ENCODE measurements at regions not wholly inside any gene's neighbourhood (a gene's known extent, or its start where the extent isn't known, plus 50 kb on each side); places are given as distances from the start of the nearest gene placed in this dataset.

DNA sequence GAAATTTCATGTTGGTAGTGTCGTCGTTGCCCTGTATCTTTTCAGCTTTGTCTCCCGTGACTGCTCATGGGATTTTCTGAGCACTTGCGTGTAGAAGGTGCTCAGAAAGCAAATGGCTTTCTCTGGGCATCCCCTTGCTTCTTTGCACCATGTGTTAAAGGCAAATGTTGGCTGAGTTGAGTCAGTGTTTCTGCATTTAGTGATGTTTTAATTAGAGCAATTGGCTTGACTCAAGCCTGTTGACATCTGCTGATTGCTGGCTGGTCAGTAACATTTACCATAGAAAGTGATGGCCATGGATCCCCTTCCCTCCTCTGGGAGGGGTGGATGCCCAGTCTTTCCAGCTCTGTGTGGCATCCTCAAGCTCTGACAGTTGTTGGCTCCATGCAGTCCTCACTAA, 187.2 kb upstream of the MPHOSPH6 start:
- no peak for DNase-seq (ENCODE audit: insufficient read length, low spot score)
- FAIRE-seq: no peak
- TF ChIP-seq, protein P1, sequence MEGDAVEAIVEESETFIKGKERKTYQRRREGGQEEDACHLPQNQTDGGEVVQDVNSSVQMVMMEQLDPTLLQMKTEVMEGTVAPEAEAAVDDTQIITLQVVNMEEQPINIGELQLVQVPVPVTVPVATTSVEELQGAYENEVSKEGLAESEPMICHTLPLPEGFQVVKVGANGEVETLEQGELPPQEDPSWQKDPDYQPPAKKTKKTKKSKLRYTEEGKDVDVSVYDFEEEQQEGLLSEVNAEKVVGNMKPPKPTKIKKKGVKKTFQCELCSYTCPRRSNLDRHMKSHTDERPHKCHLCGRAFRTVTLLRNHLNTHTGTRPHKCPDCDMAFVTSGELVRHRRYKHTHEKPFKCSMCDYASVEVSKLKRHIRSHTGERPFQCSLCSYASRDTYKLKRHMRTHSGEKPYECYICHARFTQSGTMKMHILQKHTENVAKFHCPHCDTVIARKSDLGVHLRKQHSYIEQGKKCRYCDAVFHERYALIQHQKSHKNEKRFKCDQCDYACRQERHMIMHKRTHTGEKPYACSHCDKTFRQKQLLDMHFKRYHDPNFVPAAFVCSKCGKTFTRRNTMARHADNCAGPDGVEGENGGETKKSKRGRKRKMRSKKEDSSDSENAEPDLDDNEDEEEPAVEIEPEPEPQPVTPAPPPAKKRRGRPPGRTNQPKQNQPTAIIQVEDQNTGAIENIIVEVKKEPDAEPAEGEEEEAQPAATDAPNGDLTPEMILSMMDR (IDR thresholded peaks at IDR 0.05; ENCODE audit: insufficient read depth, missing control alignments): no peak

DNA sequence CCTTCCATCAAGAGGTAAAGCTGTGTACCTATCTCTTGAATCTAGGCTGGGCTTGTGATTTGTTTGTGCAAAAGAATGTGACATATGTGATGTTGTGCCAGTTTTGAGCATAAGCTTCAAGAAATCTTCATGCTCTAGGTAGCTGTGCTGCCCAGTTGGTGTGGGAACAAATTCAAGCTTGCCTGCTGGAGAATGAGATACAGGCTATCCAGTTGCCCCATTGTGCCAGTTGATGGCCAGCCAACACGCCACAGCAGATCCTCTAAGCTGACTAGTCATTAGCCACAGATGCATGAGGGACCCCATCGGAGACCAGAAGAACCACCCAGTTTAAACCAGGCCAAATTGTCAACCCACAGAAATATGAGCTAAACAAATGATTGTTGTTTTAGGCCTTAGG, 180.5 kb upstream of the MPHOSPH6 start:
- no peak for DNase-seq (ENCODE audit: insufficient read length, low spot score)
- TF ChIP-seq, protein P1 (IDR thresholded peaks at IDR 0.05; ENCODE audit: insufficient read depth, missing control alignments): no peak
- FAIRE-seq: no peak

DNA sequence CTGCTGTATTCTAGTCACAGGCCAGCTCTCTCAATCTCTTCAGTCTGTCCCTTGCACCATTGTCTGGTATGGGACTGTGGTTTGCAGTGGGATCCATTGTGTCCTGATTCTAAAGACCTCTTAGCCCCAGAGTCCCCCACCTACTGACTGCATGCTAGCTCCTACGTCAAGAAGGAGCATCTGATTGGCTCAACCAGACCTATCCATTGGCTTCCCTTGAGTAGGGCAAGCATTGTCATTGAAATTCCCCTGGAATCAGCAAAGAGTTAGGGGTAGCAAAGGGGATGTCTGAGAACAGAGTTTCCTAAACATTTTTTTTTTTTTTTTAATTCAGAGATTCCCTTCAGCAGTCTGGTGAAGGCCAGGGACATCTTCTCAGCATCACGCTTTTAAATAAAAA, 175.3 kb upstream of the MPHOSPH6 start:
- DNase-seq (ENCODE audit: insufficient read length, low spot score) (no peak), FAIRE-seq (no peak)
- TF ChIP-seq, protein P1 (IDR thresholded peaks at IDR 0.05; ENCODE audit: insufficient read depth, missing control alignments): no peak

DNA sequence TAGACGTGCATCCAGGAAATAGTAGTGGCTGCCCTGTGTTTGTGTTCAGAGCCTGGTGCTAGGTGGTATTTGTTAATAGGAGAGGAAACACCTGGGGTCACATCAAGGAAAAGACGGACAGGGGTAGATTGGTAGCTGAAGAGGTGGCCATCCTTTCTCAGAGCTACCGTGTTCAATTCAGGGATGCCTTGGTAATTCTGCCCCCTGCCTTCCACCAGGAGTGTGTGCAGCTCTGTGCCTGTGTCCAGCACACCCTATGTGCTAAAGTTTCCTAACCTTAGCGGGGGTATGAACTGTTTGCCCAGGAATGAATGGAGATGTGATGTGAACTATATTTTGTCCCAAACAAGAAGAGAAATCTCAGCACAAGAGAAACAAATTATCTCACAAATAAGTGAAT, 174.1 kb upstream of the MPHOSPH6 start:
- FAIRE-seq (no peak), DNase-seq (ENCODE audit: insufficient read length, low spot score) (no peak)
- TF ChIP-seq, protein P1 (IDR thresholded peaks at IDR 0.05; ENCODE audit: insufficient read depth, missing control alignments): peak; percentile 19

DNA sequence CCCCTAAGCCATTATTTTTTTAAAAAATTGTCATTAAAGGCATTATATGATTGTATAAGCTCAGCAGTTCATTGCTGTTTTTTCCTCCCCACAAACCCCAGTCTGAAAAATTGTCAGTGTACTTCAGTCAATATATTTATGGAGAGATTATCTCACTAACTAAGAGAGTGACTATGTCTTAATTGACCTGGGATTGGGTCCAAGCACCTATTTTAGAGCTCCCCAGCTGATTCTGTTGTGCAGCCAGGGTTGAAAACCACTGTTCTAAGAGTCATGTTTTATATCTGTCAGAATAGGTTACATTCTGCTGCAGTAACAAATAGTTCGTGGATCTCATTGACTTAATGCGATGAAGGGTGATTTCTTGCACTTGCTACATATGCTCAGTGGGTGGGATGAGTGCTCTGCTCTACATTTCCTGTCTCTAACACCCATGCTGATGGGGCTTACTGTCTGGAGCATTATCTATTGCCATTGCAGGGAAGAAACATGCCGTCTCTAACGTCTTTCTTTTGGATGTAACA, 171.2 kb upstream of the MPHOSPH6 start:
- TF ChIP-seq, protein P1 (IDR thresholded peaks at IDR 0.05; ENCODE audit: insufficient read depth, missing control alignments): no peak
- FAIRE-seq (no peak), DNase-seq (ENCODE audit: insufficient read length, low spot score) (no peak)

DNA sequence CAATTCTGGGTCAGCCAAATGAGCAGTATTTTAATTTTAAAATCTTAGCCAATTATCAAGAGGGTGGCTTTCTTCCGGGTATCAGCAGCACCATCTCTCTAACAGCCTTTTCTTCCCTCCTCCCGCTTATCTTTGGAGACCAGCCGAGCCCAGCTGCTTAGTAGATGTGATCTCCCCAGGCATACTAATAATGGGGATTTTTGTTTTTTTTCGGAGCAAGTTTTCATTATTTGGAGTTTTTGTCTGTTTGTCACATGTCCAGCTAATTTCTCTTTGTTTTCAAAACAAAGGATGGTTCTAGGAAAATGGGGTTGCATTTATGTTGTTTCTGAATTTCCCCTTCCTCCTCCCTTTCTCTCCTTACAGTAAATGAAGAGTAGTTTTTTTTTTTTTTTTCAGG, 170.5 kb upstream of the MPHOSPH6 start:
- no peak for FAIRE-seq
- no peak for DNase-seq (ENCODE audit: insufficient read length, low spot score)
- TF ChIP-seq, protein P1 (IDR thresholded peaks at IDR 0.05; ENCODE audit: insufficient read depth, missing control alignments): no peak

DNA sequence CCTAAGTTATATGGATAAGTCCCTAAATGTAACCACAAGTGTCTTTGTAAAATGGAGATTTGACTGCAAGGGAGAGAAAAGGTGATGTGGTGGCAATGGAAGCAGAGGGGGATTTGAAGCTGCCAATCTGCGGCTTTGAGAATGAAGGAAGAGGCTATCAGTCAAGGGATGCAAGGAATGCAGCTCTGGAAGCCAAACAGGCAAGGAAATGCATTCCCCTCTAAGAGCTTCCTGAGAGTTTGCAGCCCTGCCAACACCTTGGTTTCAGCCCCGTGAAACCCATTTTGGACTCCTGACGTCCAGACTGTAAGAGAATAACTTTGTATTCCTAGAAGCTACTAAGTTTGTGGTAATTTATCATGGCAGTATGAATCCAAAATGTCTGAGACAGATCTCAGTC, 167.3 kb upstream of the MPHOSPH6 start:
- DNase-seq (ENCODE audit: insufficient read length, low spot score) (no peak), FAIRE-seq (no peak)
- TF ChIP-seq, protein P1 (IDR thresholded peaks at IDR 0.05; ENCODE audit: insufficient read depth, missing control alignments): no peak
